H9 (cell line): ENCODE measurements at regions not wholly inside any gene's neighbourhood (a gene's known extent, or its start where the extent isn't known, plus 50 kb on each side); places are given as distances from the start of the nearest gene placed in this dataset.

ENCODE experiments used
- DNase-seq: peaks from one replicate; pipeline ENCODE4 v3.0.0-alpha.2; 2017
- H2AFZ ChIP-seq: one replicate; pipeline ENCODE4 v1.6.1; 2013; ENCODE audit warnings: mild to moderate bottlenecking, low read length, control low read depth, moderate library complexity
- H2AK5ac ChIP-seq: 2 replicates; pipeline ENCODE4 v1.6.1; 2013; ENCODE audit warnings: low read length, control low read depth, mixed read lengths; ENCODE audit not compliant: insufficient read length
- H2BK120ac ChIP-seq: one replicate; pipeline ENCODE4 v1.6.1; 2013; ENCODE audit warnings: low read depth, mild to moderate bottlenecking, low read length, control low read depth, inconsistent platforms; ENCODE audit not compliant: poor library complexity, severe bottlenecking
- H2BK12ac ChIP-seq: 2 replicates; pipeline ENCODE4 v1.6.1; 2013; ENCODE audit warnings: low read length, control low read depth, mixed read lengths, low read depth; ENCODE audit not compliant: insufficient read length
- H2BK15ac ChIP-seq: 2 replicates; pipeline ENCODE4 v1.6.1; 2013; ENCODE audit warnings: low read depth, low read length, control low read depth
- H2BK20ac ChIP-seq: one replicate; pipeline ENCODE4 v1.6.1; 2013; ENCODE audit warnings: low read depth, mild to moderate bottlenecking, low read length, control low read depth, inconsistent platforms; ENCODE audit not compliant: poor library complexity, severe bottlenecking
- H2BK5ac ChIP-seq: 2 replicates; pipeline ENCODE4 v1.6.1; 2013; ENCODE audit warnings: low read length, control low read depth, mixed read lengths; ENCODE audit not compliant: insufficient read length
- H3K14ac ChIP-seq: 2 replicates; pipeline ENCODE4 v1.6.1; 2013; ENCODE audit warnings: low read length, control low read depth; ENCODE audit not compliant: insufficient read depth
- H3K18ac ChIP-seq: 2 replicates; pipeline ENCODE4 v1.6.1; 2013; ENCODE audit warnings: low read depth, mild to moderate bottlenecking, mixed read lengths, low read length, control low read depth; ENCODE audit not compliant: insufficient read length
- H3K23ac ChIP-seq: 2 replicates; pipeline ENCODE4 v1.6.1; 2013; ENCODE audit warnings: low read length, control low read depth, mixed read lengths, low read depth; ENCODE audit not compliant: insufficient read length
- H3K23me2 ChIP-seq: 2 replicates; pipeline ENCODE4 v1.6.1; 2013; ENCODE audit warnings: low read depth, mild to moderate bottlenecking, mixed read lengths, low read length, control low read depth; ENCODE audit not compliant: insufficient read length, poor library complexity, severe bottlenecking
- H3K27ac ChIP-seq: 2 replicates; pipeline ENCODE4 v1.5.1; 2013; ENCODE audit warnings: low read length, control low read depth, mixed read lengths, low read depth; ENCODE audit not compliant: insufficient read length
- H3K27me3 ChIP-seq: 2 replicates; pipeline ENCODE4 v1.6.1; 2013; ENCODE audit warnings: low read length, control low read depth, inconsistent platforms; ENCODE audit not compliant: insufficient read depth
- H3K4ac ChIP-seq: 2 replicates; pipeline ENCODE4 v1.6.1; 2013; ENCODE audit warnings: low read depth, mild to moderate bottlenecking, control low read depth, inconsistent platforms, low read length, moderate library complexity
- H3K4me1 ChIP-seq: 2 replicates; pipeline ENCODE4 v1.6.1; 2013; ENCODE audit warnings: low read length, control low read depth, inconsistent platforms; ENCODE audit not compliant: insufficient read depth
- H3K4me2 ChIP-seq: 2 replicates; pipeline ENCODE4 v1.6.1; 2013; ENCODE audit warnings: low read length, control low read depth, mixed read lengths; ENCODE audit not compliant: insufficient read length, insufficient read depth
- H3K56ac ChIP-seq: 2 replicates; pipeline ENCODE4 v1.6.1; 2013; ENCODE audit warnings: low read depth, mild to moderate bottlenecking, mixed read lengths, low read length, control low read depth; ENCODE audit not compliant: insufficient read length
- H3K79me1 ChIP-seq: 2 replicates; pipeline ENCODE4 v1.6.1; 2013; ENCODE audit warnings: low read depth, mild to moderate bottlenecking, moderate library complexity, low read length, control low read depth, inconsistent platforms; ENCODE audit not compliant: insufficient read depth, poor library complexity, severe bottlenecking
- H3K79me2 ChIP-seq: 2 replicates; pipeline ENCODE4 v1.6.1; 2013; ENCODE audit warnings: low read length, control low read depth, inconsistent platforms; ENCODE audit not compliant: insufficient read depth
- H3K9ac ChIP-seq: 2 replicates; pipeline ENCODE4 v1.6.1; 2013; ENCODE audit warnings: low read length, control low read depth, mixed read lengths; ENCODE audit not compliant: insufficient read length; ENCODE audit errors: extremely low read depth
- H3K9me3 ChIP-seq: one replicate; pipeline ENCODE4 v1.6.1; 2013; ENCODE audit warnings: low read depth, low read length, inconsistent platforms; ENCODE audit not compliant: control insufficient read depth
- H3T11ph ChIP-seq: one replicate; pipeline ENCODE4 v1.6.1; 2013; ENCODE audit warnings: mild to moderate bottlenecking, low read length, control low read depth, inconsistent platforms
- H4K20me1 ChIP-seq: one replicate; pipeline ENCODE4 v1.6.1; 2013; ENCODE audit not compliant: control insufficient read depth, insufficient read length, insufficient read depth
- H4K5ac ChIP-seq: 2 replicates; pipeline ENCODE4 v1.6.1; 2013; ENCODE audit warnings: low read depth, mild to moderate bottlenecking, mixed read lengths, low read length, control low read depth; ENCODE audit not compliant: insufficient read length
- H4K8ac ChIP-seq: replicated peaks from 2 replicates; pipeline ENCODE4 v1.6.1; 2013; ENCODE audit warnings: low read length, control low read depth, mixed read lengths, low read depth; ENCODE audit not compliant: insufficient read length
- H4K91ac ChIP-seq: 2 replicates; pipeline ENCODE4 v1.6.1; 2013; ENCODE audit warnings: low read depth, mild to moderate bottlenecking, moderate library complexity, mixed read lengths, low read length, control low read depth; ENCODE audit not compliant: insufficient read length
- H3K27ac Mint-ChIP-seq, 3 experiments: 2 replicates in 2 of 3; 3 replicates in 1 of 3; pipeline ENCODE4 v1.8.0; 2020 to 2021; ENCODE audit warnings: mixed read lengths in 3 of 3, mild to moderate bottlenecking in 1 of 3, moderate library complexity in 1 of 3
- H3K27me3 Mint-ChIP-seq: 2 replicates; pipeline ENCODE4 v1.8.0; 2021; ENCODE audit warnings: low read depth, mild to moderate bottlenecking, moderate library complexity, mixed read lengths
- H3K36me3 Mint-ChIP-seq, 3 experiments: 2 replicates in 2 of 3; 3 replicates in 1 of 3; pipeline ENCODE4 v1.8.0; 2020 to 2021; ENCODE audit warnings: low read depth in 3 of 3, mixed read lengths in 3 of 3; ENCODE audit not compliant: insufficient read depth in 1 of 3
- H3K4me1 Mint-ChIP-seq, 2 experiments: 2 replicates each; pipeline ENCODE4 v1.8.0; 2020; ENCODE audit warnings: mixed read lengths in 2 of 2
- H3K4me3 Mint-ChIP-seq, 2 experiments: 2 replicates in 1 of 2; 3 replicates in 1 of 2; pipeline ENCODE4 v1.8.0; 2020 to 2021; ENCODE audit warnings: mild to moderate bottlenecking in 2 of 2, mixed read lengths in 2 of 2, moderate library complexity in 1 of 2
- H3K9me3 Mint-ChIP-seq, 2 experiments: 2 replicates in 1 of 2; 3 replicates in 1 of 2; pipeline ENCODE4 v1.8.0; 2020; ENCODE audit warnings: mild to moderate bottlenecking in 2 of 2, mixed read lengths in 2 of 2, moderate library complexity in 1 of 2
- WGBS: extraction: QIAGEN DNeasy Blood & Tissue Kit; methylation state at CpG from one replicate; pipeline ENCODE4 v1.1.7; 2013; ENCODE audit warnings: missing lambda C conversion rate, low lambda C conversion rate, mixed read lengths; ENCODE audit not compliant: insufficient read length; ENCODE audit errors: extremely low coverage; 5-methylcytosine and 5-hydroxymethylcytosine counted together
- TF ChIP-seq, protein P1 (sequence below): fragments of 200-600 bp; sonication (generic); conservative IDR thresholded peaks from 3 replicates; pipeline ENCODE4 v1.8.0; 2021; ENCODE audit warnings: antibody characterized with exemption, mild to moderate bottlenecking

DNA sequence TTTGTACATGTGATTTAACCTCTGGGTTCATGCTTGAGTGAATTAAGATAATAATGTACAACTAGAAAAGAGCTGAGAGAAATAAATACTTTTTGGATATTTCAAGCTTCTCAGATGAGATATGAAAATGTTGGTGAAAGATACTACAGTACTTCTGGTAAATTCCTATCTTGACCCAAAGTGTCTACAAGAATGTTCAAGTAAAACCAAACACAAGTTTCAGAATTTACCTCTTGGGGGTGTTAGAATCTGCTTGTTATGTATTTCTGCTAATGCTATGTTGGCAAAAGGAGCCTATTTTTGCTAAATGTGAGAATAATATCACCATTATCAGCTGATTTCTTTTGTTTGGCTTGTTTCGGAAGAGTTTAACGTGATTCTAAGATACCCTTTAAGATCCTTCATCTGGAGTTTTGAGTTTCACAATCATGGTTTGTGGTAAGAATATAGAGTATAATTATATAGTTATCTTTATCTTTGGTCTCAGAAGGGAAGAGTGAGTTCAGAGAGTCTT lies 388.5 kb downstream of the LMO4 start:
- H2AFZ ChIP-seq, result no peak overlapping the region
- H3K23ac ChIP-seq, result no peak overlapping the region
- H3K79me1 ChIP-seq, result no peaks in the 10 kb centered on the region
- no peaks in the 10 kb centered on the region for H3K9me3 ChIP-seq
- H3K4me3 Mint-ChIP-seq, result no peak overlapping the region
- H2BK5ac ChIP-seq, result no peak overlapping the region
- no peak overlapping the region for H2BK120ac ChIP-seq
- H2BK15ac ChIP-seq, result no peak overlapping the region
- no peak overlapping the region for H3K27ac Mint-ChIP-seq
- H3K18ac ChIP-seq, result no peak overlapping the region
- H4K5ac ChIP-seq, result no peak overlapping the region
- H3K56ac ChIP-seq, result no peak overlapping the region
- H3K14ac ChIP-seq, result no peak overlapping the region
- H2AK5ac ChIP-seq, result no peak overlapping the region
- no peak overlapping the region for H2BK12ac ChIP-seq
- H3T11ph ChIP-seq, result no peak overlapping the region
- H4K8ac ChIP-seq, result no peak overlapping the region
- no peaks in the 10 kb centered on the region for H3K27me3 ChIP-seq
- no peaks in the 10 kb centered on the region for H3K27me3 Mint-ChIP-seq
- H3K4me2 ChIP-seq, result no peak overlapping the region
- H3K4me1 Mint-ChIP-seq, result peaks cover 7% of the 10 kb centered on the region in 2 experiments
- no peaks in the 10 kb centered on the region for H3K9me3 Mint-ChIP-seq
- TF ChIP-seq, protein P1, sequence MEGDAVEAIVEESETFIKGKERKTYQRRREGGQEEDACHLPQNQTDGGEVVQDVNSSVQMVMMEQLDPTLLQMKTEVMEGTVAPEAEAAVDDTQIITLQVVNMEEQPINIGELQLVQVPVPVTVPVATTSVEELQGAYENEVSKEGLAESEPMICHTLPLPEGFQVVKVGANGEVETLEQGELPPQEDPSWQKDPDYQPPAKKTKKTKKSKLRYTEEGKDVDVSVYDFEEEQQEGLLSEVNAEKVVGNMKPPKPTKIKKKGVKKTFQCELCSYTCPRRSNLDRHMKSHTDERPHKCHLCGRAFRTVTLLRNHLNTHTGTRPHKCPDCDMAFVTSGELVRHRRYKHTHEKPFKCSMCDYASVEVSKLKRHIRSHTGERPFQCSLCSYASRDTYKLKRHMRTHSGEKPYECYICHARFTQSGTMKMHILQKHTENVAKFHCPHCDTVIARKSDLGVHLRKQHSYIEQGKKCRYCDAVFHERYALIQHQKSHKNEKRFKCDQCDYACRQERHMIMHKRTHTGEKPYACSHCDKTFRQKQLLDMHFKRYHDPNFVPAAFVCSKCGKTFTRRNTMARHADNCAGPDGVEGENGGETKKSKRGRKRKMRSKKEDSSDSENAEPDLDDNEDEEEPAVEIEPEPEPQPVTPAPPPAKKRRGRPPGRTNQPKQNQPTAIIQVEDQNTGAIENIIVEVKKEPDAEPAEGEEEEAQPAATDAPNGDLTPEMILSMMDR, result no peak
- H3K4ac ChIP-seq, result no peak overlapping the region
- no peaks in the 10 kb centered on the region for H3K23me2 ChIP-seq
- no peaks in the 10 kb centered on the region for H3K36me3 Mint-ChIP-seq
- H4K20me1 ChIP-seq, result no peaks in the 10 kb centered on the region
- H3K79me2 ChIP-seq, result no peaks in the 10 kb centered on the region
- no CpG with 5 or more reads among the region's 2 CpGs for WGBS
- H2BK20ac ChIP-seq, result no peak overlapping the region
- DNase-seq, result no peak
- H3K4me1 ChIP-seq, result no peaks in the 10 kb centered on the region
- H3K9ac ChIP-seq, result no peak overlapping the region
- no peak overlapping the region for H4K91ac ChIP-seq
- H3K27ac ChIP-seq, result no peak overlapping the region
